DOHH2 (cell line): ENCODE measurements at regions not wholly inside any gene's neighbourhood (a gene's known extent, or its start where the extent isn't known, plus 50 kb on each side); places are given as distances from the start of the nearest gene placed in this dataset.

Source experiments
- H3F3A ChIP-seq: fragments of 200-600 bp; sonication (generic), shearing (Covaris generic); 2 replicates; pipeline ENCODE4 v1.6.0; 2016; ENCODE audit warnings: antibody characterized with exemption, mild to moderate bottlenecking; ENCODE audit not compliant: control insufficient read depth, insufficient read depth
- H3K27ac ChIP-seq: fragments of 200-600 bp; sonication (generic); 2 replicates; pipeline ENCODE4 v1.5.1; 2014; ENCODE audit warnings: low read depth, mild to moderate bottlenecking, low read length, moderate library complexity
- H3K27me3 ChIP-seq: fragments of 200-600 bp; sonication (generic); 2 replicates; pipeline ENCODE4 v1.6.1; 2014; ENCODE audit warnings: mild to moderate bottlenecking, low read length, mixed read lengths; ENCODE audit not compliant: control insufficient read depth
- H3K36me3 ChIP-seq: fragments of 200-600 bp; sonication (generic); 2 replicates; pipeline ENCODE4 v1.6.1; 2014; ENCODE audit warnings: mild to moderate bottlenecking, low read length, moderate library complexity, mixed read lengths; ENCODE audit not compliant: control insufficient read depth
- H3K4me1 ChIP-seq: fragments of 200-600 bp; sonication (generic); 2 replicates; pipeline ENCODE4 v1.6.1; 2014; ENCODE audit warnings: mild to moderate bottlenecking, low read length, mixed read lengths; ENCODE audit not compliant: control insufficient read depth
- H3K4me2 ChIP-seq: fragments of 200-600 bp; sonication (generic); 2 replicates; pipeline ENCODE4 v1.6.0; 2014; ENCODE audit warnings: mild to moderate bottlenecking, low read length, moderate library complexity
- H3K4me3 ChIP-seq: fragments of 200-600 bp; sonication (generic); 2 replicates; pipeline ENCODE4 v1.5.1; 2014; ENCODE audit warnings: mild to moderate bottlenecking, low read length, mixed read lengths
- H3K79me2 ChIP-seq: fragments of 200-600 bp; sonication (generic); 2 replicates; pipeline ENCODE4 v1.6.1; 2014; ENCODE audit warnings: mild to moderate bottlenecking, low read length, mixed read lengths; ENCODE audit not compliant: control insufficient read depth
- H3K9me2 ChIP-seq: fragments of 200-600 bp; sonication (generic); replicated peaks from 2 replicates; pipeline ENCODE4 v1.6.1; 2014; ENCODE audit warnings: mild to moderate bottlenecking, low read length, mixed read lengths; ENCODE audit not compliant: control insufficient read depth
- H3K9me3 ChIP-seq: fragments of 200-600 bp; sonication (generic); 2 replicates; pipeline ENCODE4 v1.6.1; 2014; ENCODE audit warnings: antibody characterized with exemption, low read length, mixed read lengths; ENCODE audit not compliant: control insufficient read depth, insufficient read depth
- H4K20me1 ChIP-seq: fragments of 200-600 bp; sonication (generic); 2 replicates; pipeline ENCODE4 v1.6.0; 2014; ENCODE audit warnings: low read depth, mild to moderate bottlenecking, antibody characterized with exemption, low read length, moderate library complexity; ENCODE audit not compliant: control insufficient read depth, insufficient read depth
- CTCF ChIP-seq: fragments of 200-600 bp; sonication (generic); IDR thresholded peaks from one replicate; pipeline ENCODE4 v1.5.1; 2014; ENCODE audit warnings: antibody characterized with exemption, mild to moderate bottlenecking, low read depth, low read length; ENCODE audit not compliant: poor library complexity, severe bottlenecking
- EZH2phosphoT487 ChIP-seq: fragments of 200-600 bp; sonication (generic); IDR thresholded peaks from 2 replicates; pipeline ENCODE4 v1.6.1; 2017; ENCODE audit warnings: borderline replicate concordance, mild to moderate bottlenecking, antibody characterized with exemption, low read length, moderate library complexity, mixed read lengths

DNA sequence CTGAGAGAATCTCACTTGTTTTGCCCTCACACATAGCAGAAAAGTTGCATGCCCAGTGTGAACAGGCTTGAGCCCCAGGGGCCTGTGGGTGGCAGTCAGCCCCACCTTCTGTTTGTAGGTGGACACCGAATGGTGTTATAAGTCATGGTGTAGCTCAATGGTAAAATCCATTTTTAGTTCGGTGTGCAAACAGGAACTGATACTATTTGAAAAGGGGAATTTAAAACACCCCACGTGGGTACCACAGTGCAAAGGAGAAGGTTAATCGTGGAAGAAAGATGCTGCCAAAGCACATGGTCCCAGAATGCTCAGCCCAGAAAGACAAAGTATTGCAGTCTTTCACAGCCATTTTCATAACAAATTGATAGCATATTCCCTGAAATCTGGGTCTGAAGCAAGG, 71.8 kb upstream of the GZMB start:
- no peaks in the 10 kb centered on the region for H3K79me2 ChIP-seq
- H3K9me3 ChIP-seq = no peaks in the 10 kb centered on the region
- H3K9me2 ChIP-seq = no peaks in the 10 kb centered on the region
- TF ChIP-seq CTCF (no peak), EZH2phosphoT487 (no peak)
- H3K36me3 ChIP-seq = no peaks in the 10 kb centered on the region
- H3F3A ChIP-seq = no peaks in the 10 kb centered on the region
- no peaks in the 10 kb centered on the region for H4K20me1 ChIP-seq
- no peak overlapping the region for H3K4me3 ChIP-seq
- H3K27me3 ChIP-seq = no peaks in the 10 kb centered on the region
- H3K27ac ChIP-seq = no peak overlapping the region
- no peaks in the 10 kb centered on the region; the same call in 1 of the 2 replicates for H3K4me1 ChIP-seq
- no peak overlapping the region for H3K4me2 ChIP-seq

DNA sequence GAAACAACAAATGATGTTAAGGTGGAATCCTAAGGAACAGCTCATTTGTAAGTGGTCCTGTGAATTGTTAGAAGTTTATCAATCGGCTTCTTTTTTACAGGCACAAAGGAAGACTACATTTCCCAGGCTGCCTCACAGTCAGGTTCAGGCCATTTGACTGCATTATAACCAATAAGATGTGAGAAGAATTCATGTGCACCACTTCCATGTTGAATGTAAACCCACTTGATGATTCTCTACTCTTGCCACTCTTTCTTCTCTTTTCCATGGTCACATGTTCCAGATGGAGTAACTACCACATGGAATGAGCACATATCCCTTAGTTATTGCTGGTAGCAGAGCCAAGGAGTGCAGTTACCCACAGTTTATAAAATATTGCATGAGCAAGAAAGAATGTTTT, 67.1 kb upstream of the GZMB start:
- peaks cover 3% of the 10 kb centered on the region; the same call in 1 of the 2 replicates for H3K9me3 ChIP-seq
- no peak overlapping the region for H3K4me2 ChIP-seq
- TF ChIP-seq EZH2phosphoT487 = no peak
- no peak for TF ChIP-seq CTCF
- no peaks in the 10 kb centered on the region; the same call in 1 of the 2 replicates for H3K4me1 ChIP-seq
- no peaks in the 10 kb centered on the region for H3K9me2 ChIP-seq
- no peaks in the 10 kb centered on the region for H3K27me3 ChIP-seq
- no peaks in the 10 kb centered on the region for H3F3A ChIP-seq
- no peaks in the 10 kb centered on the region for H3K36me3 ChIP-seq
- no peaks in the 10 kb centered on the region for H3K79me2 ChIP-seq
- no peaks in the 10 kb centered on the region for H4K20me1 ChIP-seq
- no peak overlapping the region for H3K4me3 ChIP-seq
- no peak overlapping the region for H3K27ac ChIP-seq

- no peaks in the 10 kb centered on the region for H3K79me2 ChIP-seq
- H3K9me2 ChIP-seq = no peaks in the 10 kb centered on the region
- H4K20me1 ChIP-seq = no peaks in the 10 kb centered on the region
- H3K4me3 ChIP-seq = no peak overlapping the region
- H3F3A ChIP-seq = no peaks in the 10 kb centered on the region
- H3K27ac ChIP-seq = no peak overlapping the region
- H3K36me3 ChIP-seq = no peaks in the 10 kb centered on the region
- H3K9me3 ChIP-seq = peaks cover 3% of the 10 kb centered on the region; the same call in 1 of the 2 replicates
- TF ChIP-seq CTCF = no peak
- TF ChIP-seq EZH2phosphoT487 = no peak
- H3K4me2 ChIP-seq = no peak overlapping the region
- no peaks in the 10 kb centered on the region for H3K27me3 ChIP-seq
- H3K4me1 ChIP-seq = peaks cover under 1% of the 10 kb centered on the region; the same call in 1 of the 2 replicates
Measured at GRCh38 chr14:24700511-24700910, 66.5 kb upstream of the GZMB start.

GRCh38 chr14:24699052-24699451, 65.1 kb upstream of the GZMB start:
- no peaks in the 10 kb centered on the region for H3F3A ChIP-seq
- H3K27me3 ChIP-seq = no peaks in the 10 kb centered on the region

More at GRCh38 chr14:24699052-24699451, 65.1 kb upstream of the GZMB start:
- no peak overlapping the region for H3K4me3 ChIP-seq
- no peaks in the 10 kb centered on the region for H3K9me2 ChIP-seq
- peaks cover 6% of the 10 kb centered on the region; the same call in 1 of the 2 replicates for H3K4me1 ChIP-seq
- peaks cover 3% of the 10 kb centered on the region; the same call in 1 of the 2 replicates for H3K9me3 ChIP-seq
- no peaks in the 10 kb centered on the region for H4K20me1 ChIP-seq
- no peak overlapping the region for H3K4me2 ChIP-seq
- no peak for TF ChIP-seq EZH2phosphoT487
- TF ChIP-seq CTCF = no peak
- no peak overlapping the region for H3K27ac ChIP-seq
- no peaks in the 10 kb centered on the region for H3K36me3 ChIP-seq
- H3K79me2 ChIP-seq = no peaks in the 10 kb centered on the region
